Endothelial cell of umbilical vein (primary cell): ENCODE measurements at regions not wholly inside any gene's neighbourhood (a gene's known extent, or its start where the extent isn't known, plus 50 kb on each side); places are given as distances from the start of the nearest gene placed in this dataset.

Source experiments
- EZH2 ChIP-seq: IDR thresholded peaks from 2 replicates; pipeline ENCODE4 v1.6.1; 2012; ENCODE audit warnings: borderline replicate concordance, low read depth, mild to moderate bottlenecking, moderate library complexity, low read length, inconsistent platforms; ENCODE audit not compliant: severe bottlenecking
- FOS ChIP-seq: IDR thresholded peaks from 2 replicates; pipeline ENCODE4 v1.6.1; 2011; ENCODE audit warnings: mild to moderate bottlenecking, low read length, moderate library complexity, borderline replicate concordance; ENCODE audit not compliant: insufficient read depth
- GATA2 ChIP-seq: IDR thresholded peaks from 2 replicates; pipeline ENCODE4 v1.7.0; 2011; ENCODE audit warnings: low read depth, mild to moderate bottlenecking, moderate library complexity, mixed read lengths, low read length; ENCODE audit not compliant: insufficient read length, insufficient read depth
- JUN ChIP-seq: IDR thresholded peaks from 2 replicates; pipeline ENCODE4 v1.6.1; 2011; ENCODE audit warnings: borderline replicate concordance, low read depth; ENCODE audit not compliant: insufficient read length, insufficient read depth
- MYC ChIP-seq: IDR thresholded peaks from one replicate; pipeline ENCODE4 v1.6.1; 2011; ENCODE audit warnings: mild to moderate bottlenecking, low read depth, low read length
- POLR2A ChIP-seq: IDR thresholded peaks from 2 replicates; pipeline ENCODE4 v1.6.1; 2012; ENCODE audit warnings: low read depth, mild to moderate bottlenecking, control low read depth, low read length
- POLR2AphosphoS5 ChIP-seq: IDR thresholded peaks from 2 replicates; pipeline ENCODE4 v1.6.1; 2012; ENCODE audit warnings: low read depth, mild to moderate bottlenecking, control low read depth, low read length, moderate library complexity; ENCODE audit not compliant: insufficient read depth
- TF ChIP-seq, protein P1 (sequence below), 2 donors: IDR thresholded peaks; 1 replicate in 1 of 2; 2 replicates in 1 of 2; pipeline ENCODE4 v1.5.1; 2011; ENCODE audit warnings: low read length in 2 of 2, mild to moderate bottlenecking in 2 of 2, moderate library complexity in 2 of 2, control low read depth in 1 of 2, inconsistent platforms in 1 of 2, low read depth in 1 of 2; ENCODE audit not compliant: insufficient read depth in 1 of 2; ENCODE audit errors: extremely low read depth in 1 of 2
- TF ChIP-seq, protein P2 (sequence below): IDR thresholded peaks from 2 replicates; pipeline ENCODE4 v1.6.1; 2011; ENCODE audit not compliant: insufficient read depth, insufficient read length

DNA sequence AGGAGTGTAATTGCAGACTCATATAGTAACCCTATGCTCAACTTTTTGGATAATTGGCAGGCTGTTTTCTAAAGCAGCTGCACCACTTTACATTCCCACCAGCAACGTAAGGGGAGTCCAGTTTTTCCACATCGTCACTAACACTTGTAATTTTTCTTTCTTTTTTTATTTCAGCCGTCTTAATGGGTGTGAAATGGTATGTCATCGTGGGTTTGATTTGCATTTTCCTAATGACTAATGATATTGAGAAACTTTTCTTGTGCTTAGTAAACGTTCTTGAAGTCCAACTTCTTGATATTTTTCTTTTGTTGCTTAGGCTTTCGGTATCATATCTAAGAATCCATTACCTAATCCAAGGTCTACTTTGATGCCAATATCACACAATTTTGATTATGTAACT, 95.3 kb upstream of the IL1RAPL1 start:
- TF ChIP-seq, protein P1, sequence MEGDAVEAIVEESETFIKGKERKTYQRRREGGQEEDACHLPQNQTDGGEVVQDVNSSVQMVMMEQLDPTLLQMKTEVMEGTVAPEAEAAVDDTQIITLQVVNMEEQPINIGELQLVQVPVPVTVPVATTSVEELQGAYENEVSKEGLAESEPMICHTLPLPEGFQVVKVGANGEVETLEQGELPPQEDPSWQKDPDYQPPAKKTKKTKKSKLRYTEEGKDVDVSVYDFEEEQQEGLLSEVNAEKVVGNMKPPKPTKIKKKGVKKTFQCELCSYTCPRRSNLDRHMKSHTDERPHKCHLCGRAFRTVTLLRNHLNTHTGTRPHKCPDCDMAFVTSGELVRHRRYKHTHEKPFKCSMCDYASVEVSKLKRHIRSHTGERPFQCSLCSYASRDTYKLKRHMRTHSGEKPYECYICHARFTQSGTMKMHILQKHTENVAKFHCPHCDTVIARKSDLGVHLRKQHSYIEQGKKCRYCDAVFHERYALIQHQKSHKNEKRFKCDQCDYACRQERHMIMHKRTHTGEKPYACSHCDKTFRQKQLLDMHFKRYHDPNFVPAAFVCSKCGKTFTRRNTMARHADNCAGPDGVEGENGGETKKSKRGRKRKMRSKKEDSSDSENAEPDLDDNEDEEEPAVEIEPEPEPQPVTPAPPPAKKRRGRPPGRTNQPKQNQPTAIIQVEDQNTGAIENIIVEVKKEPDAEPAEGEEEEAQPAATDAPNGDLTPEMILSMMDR (IDR thresholded peaks at IDR 0.05; ENCODE audit: extremely low read depth in 1 of 2, insufficient read depth in 1 of 2, low read depth in 1 of 2, low read length in 2 of 2) = no peak
- no peak for TF ChIP-seq EZH2
- no peak for TF ChIP-seq MYC
- no peak for TF ChIP-seq POLR2A
- no peak for TF ChIP-seq GATA2
- no peak for TF ChIP-seq POLR2AphosphoS5
- TF ChIP-seq FOS = no peak
- TF ChIP-seq JUN = no peak
- TF ChIP-seq, protein P2, sequence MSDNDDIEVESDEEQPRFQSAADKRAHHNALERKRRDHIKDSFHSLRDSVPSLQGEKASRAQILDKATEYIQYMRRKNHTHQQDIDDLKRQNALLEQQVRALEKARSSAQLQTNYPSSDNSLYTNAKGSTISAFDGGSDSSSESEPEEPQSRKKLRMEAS = no peak
